C4-2B (cell line): ENCODE measurements at regions not wholly inside any gene's neighbourhood (a gene's known extent, or its start where the extent isn't known, plus 50 kb on each side); places are given as distances from the start of the nearest gene placed in this dataset.

Experiments used
- H3K27ac ChIP-seq: fragments of 450-650 bp; 2 replicates; pipeline ENCODE4 v1.5.1; 2017
- CTCF ChIP-seq: fragments of 450-650 bp; conservative IDR thresholded peaks from 2 replicates; pipeline ENCODE4 v1.5.1; 2017; ENCODE audit warnings: mild to moderate bottlenecking
- ZFX ChIP-seq: fragments of 450-650 bp; IDR thresholded peaks from 2 replicates; pipeline ENCODE4 v1.6.1; 2017

GRCh38 chr14:79967453-79967852 lies 243.9 kb downstream of the DIO2 start:
- H3K27ac ChIP-seq = no peak overlapping the region
- TF ChIP-seq CTCF (no peak), ZFX (no peak)

- TF ChIP-seq ZFX (no peak), CTCF (no peak)
These were observed 244.3 kb downstream of the DIO2 start for GRCh38 chr14:79967001-79967400.

GRCh38 chr14:79965896-79966295 lies 245.4 kb downstream of the DIO2 start:
- H3K27ac ChIP-seq = no peak overlapping the region
- TF ChIP-seq ZFX = no peak
- TF ChIP-seq CTCF = no peak

More at GRCh38 chr14:79967001-79967400, 244.3 kb downstream of the DIO2 start:
- no peak overlapping the region for H3K27ac ChIP-seq

GRCh38 chr14:79961197-79961596 lies 250.1 kb downstream of the DIO2 start:
- H3K27ac ChIP-seq = no peak overlapping the region

GRCh38 chr14:79960288-79960687 lies 251.0 kb downstream of the DIO2 start:
- no peak overlapping the region for H3K27ac ChIP-seq
- TF ChIP-seq ZFX (no peak), CTCF (no peak)

More at GRCh38 chr14:79961197-79961596, 250.1 kb downstream of the DIO2 start:
- TF ChIP-seq CTCF (no peak), ZFX (no peak)

- TF ChIP-seq ZFX (no peak), CTCF (no peak)
- no peak overlapping the region for H3K27ac ChIP-seq
These were observed 259.7 kb downstream of the DIO2 start for GRCh38 chr14:79951572-79951971.

GRCh38 chr14:79949906-79950305 lies 261.4 kb downstream of the DIO2 start:
- TF ChIP-seq CTCF = no peak
- TF ChIP-seq ZFX = no peak
- no peak overlapping the region for H3K27ac ChIP-seq
